K562 (cell line): ENCODE measurements at regions not wholly inside any gene's neighbourhood (a gene's known extent, or its start where the extent isn't known, plus 50 kb on each side); places are given as distances from the start of the nearest gene placed in this dataset.

Experiments used
- CBX8 ChIP-seq: fragments of 200-600 bp; sonication (generic); IDR thresholded peaks from 2 replicates; pipeline ENCODE4 v1.6.1; 2012; ENCODE audit warnings: borderline replicate concordance, mixed run types, low read depth, mild to moderate bottlenecking, moderate library complexity, mixed read lengths, low read length, control low read depth, inconsistent platforms; ENCODE audit not compliant: poor library complexity, severe bottlenecking; ENCODE audit errors: extremely low read depth
- IRF2 ChIP-seq: sonication (generic); formaldehyde crosslinking; IDR thresholded peaks from 2 replicates; pipeline ENCODE4 v1.8.1; 2022; ENCODE audit warnings: mild to moderate bottlenecking, missing genetic modification reagents
- KLF6 ChIP-seq: fragments of 250-450 bp; sonication (Bioruptor Pico); IDR thresholded peaks from 2 replicates; pipeline ENCODE4 v1.4.0; 2020; ENCODE audit warnings: mild to moderate bottlenecking, moderate library complexity, borderline replicate concordance
- L3MBTL2 ChIP-seq: fragments of 450-650 bp; IDR thresholded peaks from 2 replicates; pipeline ENCODE4 v1.6.1; 2016; ENCODE audit warnings: mild to moderate bottlenecking, moderate library complexity
- NRF1 ChIP-seq, 2 experiments: fragments of 450-650 bp; IDR thresholded peaks in 1 of 2; conservative IDR thresholded peaks in 1 of 2; 2 replicates each; pipeline ENCODE4 v1.6.1; 2014; ENCODE audit warnings: mild to moderate bottlenecking in 2 of 2
- RBM15 ChIP-seq: fragments of 200-400 bp; formaldehyde crosslinking; IDR thresholded peaks from 2 replicates; pipeline ENCODE4 v1.6.1; 2018; ENCODE audit warnings: mild to moderate bottlenecking, low read length, moderate library complexity; ENCODE audit not compliant: insufficient read depth
- SLC30A9 ChIP-seq: fragments of 250-450 bp; sonication (Bioruptor Pico); IDR thresholded peaks from 2 replicates; pipeline ENCODE4 v1.8.0; 2022; ENCODE audit warnings: mild to moderate bottlenecking, moderate library complexity
- THRAP3 ChIP-seq: fragments of 450-650 bp; IDR thresholded peaks from 2 replicates; pipeline ENCODE4 v1.6.1; 2016; ENCODE audit warnings: mild to moderate bottlenecking, inconsistent platforms, borderline replicate concordance
- ZNF23 ChIP-seq: fragments of 250-450 bp; sonication (Bioruptor Pico); IDR thresholded peaks from 2 replicates; pipeline ENCODE4 v1.4.0; 2020; ENCODE audit warnings: mild to moderate bottlenecking
- ZNF232 ChIP-seq: sonication (generic); formaldehyde crosslinking; IDR thresholded peaks from 2 replicates; pipeline ENCODE4 v1.8.0; 2022; ENCODE audit warnings: mild to moderate bottlenecking, missing genetic modification reagents
- TF ChIP-seq, protein P1 (sequence below): fragments of 450-650 bp; formaldehyde crosslinking; IDR thresholded peaks from 2 replicates; pipeline ENCODE4 v1.4.0; 2022; ENCODE audit warnings: mild to moderate bottlenecking, moderate library complexity
- TF ChIP-seq, protein P2 (sequence below): fragments of 450-650 bp; formaldehyde crosslinking; IDR thresholded peaks from 2 replicates; pipeline ENCODE4 v1.4.0; 2020; ENCODE audit warnings: mild to moderate bottlenecking, moderate library complexity
- TF ChIP-seq, protein P3 (sequence below): IDR thresholded peaks from 2 replicates; pipeline ENCODE4 v1.6.1; 2016; ENCODE audit warnings: missing genetic modification characterization, missing compliant biosample characterization
- TF ChIP-seq, protein P4 (sequence below): sonication (generic); formaldehyde crosslinking; IDR thresholded peaks from 2 replicates; pipeline ENCODE4 v1.8.0; 2022; ENCODE audit warnings: mild to moderate bottlenecking, missing genetic modification reagents
- TF ChIP-seq, protein P5 (sequence below): fragments of 250-450 bp; sonication (Bioruptor Pico); IDR thresholded peaks from 2 replicates; pipeline ENCODE4 v1.4.0; 2020
- TF ChIP-seq, protein P6 (sequence below): sonication (generic); formaldehyde crosslinking; IDR thresholded peaks from 2 replicates; pipeline ENCODE4 v1.8.1; 2022; ENCODE audit warnings: missing genetic modification reagents
- TF ChIP-seq, protein P7 (sequence below): fragments of 250-450 bp; sonication (Bioruptor Pico); IDR thresholded peaks from 2 replicates; pipeline ENCODE4 v1.8.0; 2022; ENCODE audit warnings: moderate library complexity, mild to moderate bottlenecking, inconsistent platforms

DNA sequence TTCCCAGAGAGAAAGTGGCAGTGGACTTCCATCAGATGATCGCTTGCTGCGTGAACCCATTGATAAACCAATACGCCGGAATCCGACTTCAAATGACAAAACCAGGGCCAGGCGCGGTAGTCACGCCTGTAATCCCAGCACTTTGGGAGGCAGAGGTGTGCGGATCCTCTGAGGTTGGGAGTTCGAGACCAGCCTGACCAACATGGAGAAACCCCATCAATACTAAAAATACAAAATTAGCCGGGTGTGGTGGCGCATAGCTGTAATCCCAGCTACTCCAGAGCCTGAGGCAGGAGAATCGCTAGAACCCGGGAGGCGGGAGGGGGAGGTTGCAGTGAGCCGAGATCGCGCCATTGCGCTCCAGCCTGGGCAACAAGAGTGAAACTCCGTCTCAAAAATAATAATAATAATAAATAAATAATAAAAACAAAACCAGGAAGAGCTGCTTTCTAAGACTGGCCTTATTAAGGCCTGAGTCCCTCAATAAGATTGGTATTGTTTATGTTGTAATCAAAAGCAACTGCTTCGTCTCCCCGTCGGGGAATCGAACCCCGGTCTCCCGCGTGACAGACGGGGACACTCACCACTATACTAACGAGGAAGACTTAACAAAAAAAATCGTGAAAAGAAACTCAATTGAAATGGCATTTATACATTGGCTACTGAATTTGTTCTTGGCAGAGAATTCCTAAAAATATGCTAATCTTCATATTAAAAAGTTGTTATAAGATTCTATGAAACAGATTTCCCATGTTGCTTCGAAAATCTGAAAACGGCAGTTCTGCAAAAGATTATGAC lies 110.2 kb upstream of the ZNF184 start (continued):
- TF ChIP-seq, protein P1, sequence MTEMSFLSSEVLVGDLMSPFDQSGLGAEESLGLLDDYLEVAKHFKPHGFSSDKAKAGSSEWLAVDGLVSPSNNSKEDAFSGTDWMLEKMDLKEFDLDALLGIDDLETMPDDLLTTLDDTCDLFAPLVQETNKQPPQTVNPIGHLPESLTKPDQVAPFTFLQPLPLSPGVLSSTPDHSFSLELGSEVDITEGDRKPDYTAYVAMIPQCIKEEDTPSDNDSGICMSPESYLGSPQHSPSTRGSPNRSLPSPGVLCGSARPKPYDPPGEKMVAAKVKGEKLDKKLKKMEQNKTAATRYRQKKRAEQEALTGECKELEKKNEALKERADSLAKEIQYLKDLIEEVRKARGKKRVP (CRISPR knock-in tag): 0 out of 2 replicates have a peak, but pooled peaks have one; percentile 45
- TF ChIP-seq, protein P2, sequence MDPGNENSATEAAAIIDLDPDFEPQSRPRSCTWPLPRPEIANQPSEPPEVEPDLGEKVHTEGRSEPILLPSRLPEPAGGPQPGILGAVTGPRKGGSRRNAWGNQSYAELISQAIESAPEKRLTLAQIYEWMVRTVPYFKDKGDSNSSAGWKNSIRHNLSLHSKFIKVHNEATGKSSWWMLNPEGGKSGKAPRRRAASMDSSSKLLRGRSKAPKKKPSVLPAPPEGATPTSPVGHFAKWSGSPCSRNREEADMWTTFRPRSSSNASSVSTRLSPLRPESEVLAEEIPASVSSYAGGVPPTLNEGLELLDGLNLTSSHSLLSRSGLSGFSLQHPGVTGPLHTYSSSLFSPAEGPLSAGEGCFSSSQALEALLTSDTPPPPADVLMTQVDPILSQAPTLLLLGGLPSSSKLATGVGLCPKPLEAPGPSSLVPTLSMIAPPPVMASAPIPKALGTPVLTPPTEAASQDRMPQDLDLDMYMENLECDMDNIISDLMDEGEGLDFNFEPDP: no peak
- TF ChIP-seq RBM15: no peak
- TF ChIP-seq, protein P3, sequence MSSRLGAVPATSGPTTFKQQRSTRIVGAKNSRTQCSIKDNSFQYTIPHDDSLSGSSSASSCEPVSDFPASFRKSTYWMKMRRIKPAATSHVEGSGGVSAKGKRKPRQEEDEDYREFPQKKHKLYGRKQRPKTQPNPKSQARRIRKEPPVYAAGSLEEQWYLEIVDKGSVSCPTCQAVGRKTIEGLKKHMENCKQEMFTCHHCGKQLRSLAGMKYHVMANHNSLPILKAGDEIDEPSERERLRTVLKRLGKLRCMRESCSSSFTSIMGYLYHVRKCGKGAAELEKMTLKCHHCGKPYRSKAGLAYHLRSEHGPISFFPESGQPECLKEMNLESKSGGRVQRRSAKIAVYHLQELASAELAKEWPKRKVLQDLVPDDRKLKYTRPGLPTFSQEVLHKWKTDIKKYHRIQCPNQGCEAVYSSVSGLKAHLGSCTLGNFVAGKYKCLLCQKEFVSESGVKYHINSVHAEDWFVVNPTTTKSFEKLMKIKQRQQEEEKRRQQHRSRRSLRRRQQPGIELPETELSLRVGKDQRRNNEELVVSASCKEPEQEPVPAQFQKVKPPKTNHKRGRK (tag): no peak
- TF ChIP-seq, protein P4, sequence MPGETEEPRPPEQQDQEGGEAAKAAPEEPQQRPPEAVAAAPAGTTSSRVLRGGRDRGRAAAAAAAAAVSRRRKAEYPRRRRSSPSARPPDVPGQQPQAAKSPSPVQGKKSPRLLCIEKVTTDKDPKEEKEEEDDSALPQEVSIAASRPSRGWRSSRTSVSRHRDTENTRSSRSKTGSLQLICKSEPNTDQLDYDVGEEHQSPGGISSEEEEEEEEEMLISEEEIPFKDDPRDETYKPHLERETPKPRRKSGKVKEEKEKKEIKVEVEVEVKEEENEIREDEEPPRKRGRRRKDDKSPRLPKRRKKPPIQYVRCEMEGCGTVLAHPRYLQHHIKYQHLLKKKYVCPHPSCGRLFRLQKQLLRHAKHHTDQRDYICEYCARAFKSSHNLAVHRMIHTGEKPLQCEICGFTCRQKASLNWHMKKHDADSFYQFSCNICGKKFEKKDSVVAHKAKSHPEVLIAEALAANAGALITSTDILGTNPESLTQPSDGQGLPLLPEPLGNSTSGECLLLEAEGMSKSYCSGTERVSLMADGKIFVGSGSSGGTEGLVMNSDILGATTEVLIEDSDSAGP (CRISPR knock-in tag): no peak
- TF ChIP-seq NRF1 (conservative IDR thresholded peaks at IDR 0.05 in 1 of 2, IDR thresholded peaks at IDR 0.05 in 1 of 2): no peak
- no peak for TF ChIP-seq SLC30A9 (CRISPR knock-in tag)
- TF ChIP-seq, protein P5, sequence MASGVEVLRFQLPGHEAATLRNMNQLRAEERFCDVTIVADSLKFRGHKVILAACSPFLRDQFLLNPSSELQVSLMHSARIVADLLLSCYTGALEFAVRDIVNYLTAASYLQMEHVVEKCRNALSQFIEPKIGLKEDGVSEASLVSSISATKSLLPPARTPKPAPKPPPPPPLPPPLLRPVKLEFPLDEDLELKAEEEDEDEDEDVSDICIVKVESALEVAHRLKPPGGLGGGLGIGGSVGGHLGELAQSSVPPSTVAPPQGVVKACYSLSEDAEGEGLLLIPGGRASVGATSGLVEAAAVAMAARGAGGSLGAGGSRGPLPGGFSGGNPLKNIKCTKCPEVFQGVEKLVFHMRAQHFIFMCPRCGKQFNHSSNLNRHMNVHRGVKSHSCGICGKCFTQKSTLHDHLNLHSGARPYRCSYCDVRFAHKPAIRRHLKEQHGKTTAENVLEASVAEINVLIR (CRISPR knock-in tag): no peak
- TF ChIP-seq, protein P6, sequence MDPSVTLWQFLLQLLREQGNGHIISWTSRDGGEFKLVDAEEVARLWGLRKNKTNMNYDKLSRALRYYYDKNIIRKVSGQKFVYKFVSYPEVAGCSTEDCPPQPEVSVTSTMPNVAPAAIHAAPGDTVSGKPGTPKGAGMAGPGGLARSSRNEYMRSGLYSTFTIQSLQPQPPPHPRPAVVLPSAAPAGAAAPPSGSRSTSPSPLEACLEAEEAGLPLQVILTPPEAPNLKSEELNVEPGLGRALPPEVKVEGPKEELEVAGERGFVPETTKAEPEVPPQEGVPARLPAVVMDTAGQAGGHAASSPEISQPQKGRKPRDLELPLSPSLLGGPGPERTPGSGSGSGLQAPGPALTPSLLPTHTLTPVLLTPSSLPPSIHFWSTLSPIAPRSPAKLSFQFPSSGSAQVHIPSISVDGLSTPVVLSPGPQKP (CRISPR knock-in tag): no peak
- TF ChIP-seq, protein P7, sequence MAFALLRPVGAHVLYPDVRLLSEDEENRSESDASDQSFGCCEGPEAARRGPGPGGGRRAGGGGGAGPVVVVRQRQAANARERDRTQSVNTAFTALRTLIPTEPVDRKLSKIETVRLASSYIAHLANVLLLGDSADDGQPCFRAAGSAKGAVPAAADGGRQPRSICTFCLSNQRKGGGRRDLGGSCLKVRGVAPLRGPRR: no peak
- TF ChIP-seq L3MBTL2: no peak
- TF ChIP-seq ZNF232 (CRISPR knock-in tag): no peak
- TF ChIP-seq IRF2 (CRISPR knock-in tag): no peak
- TF ChIP-seq ZNF23 (CRISPR knock-in tag): no peak
- TF ChIP-seq CBX8: no peak
- TF ChIP-seq KLF6: no peak
- no peak; the same call in 1 of the 2 replicates for TF ChIP-seq THRAP3
